Stimulated activated naive B cell treated with anti-CD40 and anti-IgM and Interleukin-4, amounts not matched to agents 10 μg/mL and 1 μg/mL and 100 μg/mL, for 72 hours (primary cell): ENCODE measurements at regions not wholly inside any gene's neighbourhood (a gene's known extent, or its start where the extent isn't known, plus 50 kb on each side); places are given as distances from the start of the nearest gene placed in this dataset.
"Not testable (repeated sequence)": the region's sequence is repeated elsewhere in the genome, so short reads cannot be mapped to it uniquely, and the experiment has no call there.

Experiments
- ATAC-seq, 2 donors: fragments of 150-1000 bp; cut with Tn5 transposase; replicated peaks; 2 replicates each; pipeline ENCODE4 v1.10.0; 2021; ENCODE audit warnings: moderate library complexity in 1 of 2
- DNase-seq: peaks from one replicate; pipeline ENCODE4 v3.0.0; 2021
- H3K27ac Mint-ChIP-seq: one replicate; pipeline ENCODE4 v1.8.0; 2022; ENCODE audit warnings: mild to moderate bottlenecking, mixed read lengths
- H3K27me3 Mint-ChIP-seq, 2 donors: one replicate each; pipeline ENCODE4 v1.8.0; 2022; ENCODE audit warnings: mixed read lengths in 2 of 2
- H3K36me3 Mint-ChIP-seq, 2 donors: one replicate each; pipeline ENCODE4 v1.8.0; 2022; ENCODE audit warnings: mixed read lengths in 2 of 2, mild to moderate bottlenecking in 1 of 2
- H3K4me1 Mint-ChIP-seq, 2 donors: one replicate each; pipeline ENCODE4 v1.8.0; 2022; ENCODE audit warnings: mixed read lengths in 2 of 2, mild to moderate bottlenecking in 1 of 2
- H3K4me3 Mint-ChIP-seq, 2 donors: one replicate each; pipeline ENCODE4 v1.8.0; 2022; ENCODE audit warnings: mild to moderate bottlenecking in 2 of 2, mixed read lengths in 2 of 2, moderate library complexity in 1 of 2
- H3K9me3 Mint-ChIP-seq, 2 donors: one replicate each; pipeline ENCODE4 v1.8.0; 2022; ENCODE audit warnings: mixed read lengths in 2 of 2, mild to moderate bottlenecking in 1 of 2

DNA sequence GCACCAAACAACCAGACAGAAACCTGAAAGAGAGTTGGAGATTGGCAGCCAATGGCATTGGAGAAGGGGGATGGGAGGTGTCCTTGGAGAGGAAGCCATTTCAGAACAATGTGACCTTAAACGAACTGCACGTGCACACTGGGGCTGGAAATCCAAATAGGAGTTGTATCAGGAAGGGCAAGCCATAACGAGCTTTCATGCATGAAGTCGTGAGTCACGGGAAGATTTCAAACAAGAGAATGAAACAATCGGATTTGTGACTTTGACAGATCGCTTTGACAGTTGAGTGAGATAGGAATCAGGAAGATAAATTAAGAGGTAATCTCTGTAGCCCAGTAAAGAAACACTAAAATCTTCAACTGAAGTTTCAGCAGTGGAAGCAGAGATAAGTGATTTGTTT lies 445.8 kb upstream of the ZP4 start:
- Mint-ChIP-seq H3K27ac (no peak overlapping the region), H3K27me3 (no peaks in the 10 kb centered on the region), H3K4me3 (no peak overlapping the region), H3K4me1 (no peaks in the 10 kb centered on the region), H3K36me3 (no peaks in the 10 kb centered on the region), H3K9me3 (peaks cover 0 to 6% of the 10 kb centered on the region in 2 donors)
- no peak for ATAC-seq
- no peak for DNase-seq

DNA sequence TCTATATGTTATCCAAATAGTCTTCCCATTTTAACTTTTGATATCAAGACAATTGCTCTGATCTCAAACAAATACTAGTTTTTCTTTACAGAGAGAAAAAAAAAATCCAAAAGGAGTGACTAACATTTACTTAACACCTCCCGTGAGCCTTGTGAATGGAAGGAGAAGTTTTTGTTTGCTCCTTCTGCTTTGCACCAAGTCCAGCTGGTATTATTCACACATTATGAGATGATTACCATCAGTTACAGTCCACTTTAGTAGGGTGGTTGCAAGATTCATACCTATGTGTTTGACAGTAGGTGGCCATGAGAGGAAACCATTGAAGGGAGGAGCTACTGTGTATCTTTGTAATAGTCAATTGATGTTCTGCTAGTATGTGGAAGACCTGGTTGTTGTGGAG lies 443.4 kb upstream of the ZP4 start:
- DNase-seq = no peak

DNA sequence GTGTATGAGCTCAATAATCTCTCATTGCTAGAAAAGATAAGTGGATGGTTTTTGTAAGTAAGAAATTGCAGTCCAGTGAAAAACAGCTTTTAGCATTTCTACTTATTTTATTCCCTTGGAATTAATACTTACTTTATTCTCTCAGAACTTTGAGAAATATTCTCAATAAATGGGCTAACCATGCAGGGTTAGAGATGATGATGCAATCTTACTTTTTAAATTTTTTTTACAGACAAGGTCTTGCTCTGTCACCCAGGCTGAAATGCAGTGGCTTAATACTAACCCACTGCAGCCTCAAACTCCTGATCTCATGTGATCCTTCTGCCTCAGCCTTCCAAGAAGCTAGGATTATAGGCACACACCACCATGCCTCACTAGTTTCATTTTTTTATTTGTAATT lies 440.8 kb upstream of the ZP4 start:
- no peaks in the 10 kb centered on the region for H3K4me1 Mint-ChIP-seq
- DNase-seq (no peak), ATAC-seq (no peak)
- no peaks in the 10 kb centered on the region for H3K27me3 Mint-ChIP-seq
- H3K27ac Mint-ChIP-seq = no peak overlapping the region
- peaks cover under 1 to 3% of the 10 kb centered on the region in 2 donors for H3K9me3 Mint-ChIP-seq
- no peaks in the 10 kb centered on the region for H3K36me3 Mint-ChIP-seq
- H3K4me3 Mint-ChIP-seq = no peak overlapping the region

More for the DNA sequence above, 443.4 kb upstream of the ZP4 start:
- Mint-ChIP-seq H3K9me3 (peaks cover 0 to 6% of the 10 kb centered on the region in 2 donors), H3K36me3 (no peaks in the 10 kb centered on the region), H3K4me3 (no peak overlapping the region), H3K27ac (no peak overlapping the region), H3K27me3 (no peaks in the 10 kb centered on the region), H3K4me1 (no peaks in the 10 kb centered on the region)
- ATAC-seq = no peak

DNA sequence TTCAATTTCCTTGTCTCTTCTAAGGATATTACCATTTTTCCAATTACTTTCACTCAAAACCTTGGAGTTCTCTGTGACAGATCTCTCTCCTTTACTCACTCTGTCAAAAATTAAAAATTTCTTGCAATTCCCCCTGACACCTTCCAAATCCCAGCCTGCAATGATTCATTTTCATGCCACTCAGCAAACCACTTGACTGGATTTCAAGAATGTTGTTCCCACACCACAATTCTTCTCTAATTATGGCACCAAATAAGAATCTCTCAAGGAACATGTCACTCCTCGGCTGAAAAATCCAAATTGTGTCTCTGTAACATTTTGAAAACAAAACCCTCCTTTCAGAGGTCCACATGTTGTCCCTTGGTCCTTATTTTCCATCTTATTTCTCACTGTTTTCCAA lies 438.9 kb upstream of the ZP4 start:
- no peak overlapping the region for H3K27ac Mint-ChIP-seq
- DNase-seq (no peak), ATAC-seq (no peak)
- H3K4me1 Mint-ChIP-seq = no peaks in the 10 kb centered on the region
- peaks cover 3 to 5% of the 10 kb centered on the region in 2 donors for H3K9me3 Mint-ChIP-seq
- no peak overlapping the region for H3K4me3 Mint-ChIP-seq
- no peaks in the 10 kb centered on the region for H3K36me3 Mint-ChIP-seq
- no peaks in the 10 kb centered on the region for H3K27me3 Mint-ChIP-seq

DNA sequence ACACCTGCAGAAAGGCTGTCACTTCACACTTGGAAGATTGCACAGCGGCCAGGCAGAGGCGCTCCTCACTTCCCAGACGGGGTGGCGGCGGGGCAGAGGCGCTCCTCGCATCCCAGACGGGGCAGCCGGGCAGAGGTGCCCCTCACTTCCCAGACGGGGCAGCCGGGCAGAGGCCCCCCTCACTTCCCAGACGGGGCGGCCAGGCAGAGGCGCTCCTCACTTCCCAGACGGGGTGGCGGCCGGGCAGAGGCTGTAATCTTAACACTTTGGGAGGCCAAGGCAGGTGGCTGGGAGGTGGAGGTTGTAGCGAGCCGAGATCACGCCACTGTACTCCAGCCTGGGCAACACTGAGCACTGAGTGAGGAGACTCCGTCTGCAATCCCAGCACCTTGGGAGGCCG lies 436.3 kb upstream of the ZP4 start:
- not testable (repeated sequence) for DNase-seq, ATAC-seq, H3K9me3 Mint-ChIP-seq, H3K27me3 Mint-ChIP-seq, H3K4me1 Mint-ChIP-seq, H3K27ac Mint-ChIP-seq, H3K36me3 Mint-ChIP-seq, H3K4me3 Mint-ChIP-seq

DNA sequence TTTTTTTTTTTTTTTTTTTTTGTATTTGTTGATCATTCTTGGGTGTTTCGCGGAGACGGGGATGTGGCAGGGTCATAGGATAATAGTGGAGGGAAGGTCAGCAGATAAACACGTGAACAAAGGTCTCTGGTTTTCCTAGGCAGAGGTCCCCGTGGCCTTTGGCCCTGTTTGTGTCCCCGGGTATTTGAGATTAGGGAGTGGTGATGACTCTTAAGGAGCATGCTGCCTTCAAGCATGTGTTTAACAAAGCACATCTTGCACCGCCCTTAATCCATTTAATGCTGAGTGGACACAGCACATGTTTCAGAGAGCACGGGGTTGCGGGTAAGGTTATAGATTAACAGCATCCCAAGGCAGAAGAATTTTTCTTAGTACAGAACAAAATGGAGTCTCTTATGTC lies 435.8 kb upstream of the ZP4 start:
- ATAC-seq, H3K36me3 Mint-ChIP-seq, H3K9me3 Mint-ChIP-seq, DNase-seq, H3K4me1 Mint-ChIP-seq, H3K27me3 Mint-ChIP-seq, H3K4me3 Mint-ChIP-seq, H3K27ac Mint-ChIP-seq: not testable (repeated sequence)

DNA sequence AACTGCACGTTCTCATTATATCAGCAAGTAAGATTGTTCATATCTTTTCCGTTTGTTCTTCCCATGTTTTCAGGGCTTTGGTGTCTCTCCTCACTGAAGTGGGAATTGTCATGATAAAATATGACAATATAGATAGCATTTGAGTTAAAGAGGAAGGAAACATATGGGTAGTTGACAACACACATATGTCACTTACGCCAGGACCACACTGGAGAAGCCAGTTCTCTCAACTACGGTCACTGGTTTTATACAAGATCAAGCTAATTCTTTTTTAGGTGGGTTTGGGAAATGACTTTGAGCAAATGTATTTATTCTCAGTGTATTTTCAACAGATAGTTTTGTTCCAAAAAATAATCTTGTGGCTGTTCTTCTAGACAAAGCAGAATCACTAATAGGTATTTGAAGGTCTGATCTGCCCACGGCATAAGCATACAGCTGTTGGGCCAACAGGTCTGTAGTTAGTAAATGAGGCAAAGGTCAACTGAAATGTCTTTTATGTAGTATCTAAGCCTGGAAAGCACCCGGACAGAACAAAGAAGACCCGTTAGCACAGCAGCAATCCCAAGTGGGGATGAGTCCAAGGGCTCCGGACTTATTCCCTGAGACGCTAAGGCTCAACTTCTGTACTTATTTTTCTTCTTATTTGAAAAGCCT lies 433.6 kb upstream of the ZP4 start:
- ATAC-seq (no peak), DNase-seq (no peak)
- Mint-ChIP-seq H3K27me3 (no peaks in the 10 kb centered on the region), H3K4me3 (no peak overlapping the region), H3K9me3 (peaks cover 3 to 5% of the 10 kb centered on the region in 2 donors), H3K36me3 (no peaks in the 10 kb centered on the region), H3K27ac (no peak overlapping the region), H3K4me1 (no peaks in the 10 kb centered on the region)

DNA sequence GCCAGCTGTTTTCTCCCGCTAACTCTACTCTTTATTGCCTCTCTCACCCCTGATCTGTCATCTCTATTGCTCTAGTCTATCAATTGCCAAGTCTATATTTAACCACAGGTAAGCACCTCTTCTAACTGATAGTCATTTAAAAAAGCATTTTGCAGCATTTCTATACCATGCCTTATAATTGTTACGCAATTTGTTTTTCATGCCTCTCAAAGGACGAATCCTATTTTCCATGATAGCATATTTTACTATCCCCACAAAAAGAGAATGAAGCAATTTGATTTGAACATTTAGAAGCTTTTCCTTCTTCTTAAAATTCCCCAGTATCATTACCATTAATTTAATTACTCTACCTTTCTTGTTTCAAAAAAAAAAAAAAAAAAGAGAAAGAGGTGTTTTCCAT lies 432.8 kb upstream of the ZP4 start:
- Mint-ChIP-seq H3K36me3 (no peaks in the 10 kb centered on the region), H3K4me3 (no peak overlapping the region), H3K27me3 (no peaks in the 10 kb centered on the region), H3K4me1 (no peaks in the 10 kb centered on the region), H3K9me3 (peaks cover 3 to 5% of the 10 kb centered on the region in 2 donors), H3K27ac (no peak overlapping the region)
- DNase-seq (no peak), ATAC-seq (no peak)

DNA sequence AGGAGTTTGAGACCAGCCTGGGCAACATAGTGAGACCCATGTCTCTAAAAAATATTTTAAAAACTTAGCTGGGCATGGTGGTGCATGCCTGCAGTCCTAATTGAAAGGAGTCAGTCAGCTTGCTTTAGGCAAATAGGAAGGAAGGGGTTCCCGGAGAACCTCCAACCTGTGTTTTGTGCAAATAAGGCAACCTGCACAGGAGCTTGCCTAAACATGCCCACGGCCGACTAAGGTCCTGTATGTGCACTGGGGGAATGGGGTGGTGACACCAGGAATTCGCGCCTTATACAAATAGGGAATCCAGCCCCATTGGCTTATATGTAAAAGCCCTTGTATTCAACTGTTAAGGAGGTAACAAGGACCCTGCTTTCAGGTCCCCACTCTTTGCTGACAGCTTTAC lies 429.2 kb upstream of the ZP4 start:
- Mint-ChIP-seq H3K9me3 (no peaks in the 10 kb centered on the region), H3K27ac (no peak overlapping the region), H3K36me3 (no peaks in the 10 kb centered on the region), H3K4me3 (no peak overlapping the region), H3K27me3 (no peaks in the 10 kb centered on the region), H3K4me1 (no peaks in the 10 kb centered on the region)
- DNase-seq = no peak
- no peak for ATAC-seq

DNA sequence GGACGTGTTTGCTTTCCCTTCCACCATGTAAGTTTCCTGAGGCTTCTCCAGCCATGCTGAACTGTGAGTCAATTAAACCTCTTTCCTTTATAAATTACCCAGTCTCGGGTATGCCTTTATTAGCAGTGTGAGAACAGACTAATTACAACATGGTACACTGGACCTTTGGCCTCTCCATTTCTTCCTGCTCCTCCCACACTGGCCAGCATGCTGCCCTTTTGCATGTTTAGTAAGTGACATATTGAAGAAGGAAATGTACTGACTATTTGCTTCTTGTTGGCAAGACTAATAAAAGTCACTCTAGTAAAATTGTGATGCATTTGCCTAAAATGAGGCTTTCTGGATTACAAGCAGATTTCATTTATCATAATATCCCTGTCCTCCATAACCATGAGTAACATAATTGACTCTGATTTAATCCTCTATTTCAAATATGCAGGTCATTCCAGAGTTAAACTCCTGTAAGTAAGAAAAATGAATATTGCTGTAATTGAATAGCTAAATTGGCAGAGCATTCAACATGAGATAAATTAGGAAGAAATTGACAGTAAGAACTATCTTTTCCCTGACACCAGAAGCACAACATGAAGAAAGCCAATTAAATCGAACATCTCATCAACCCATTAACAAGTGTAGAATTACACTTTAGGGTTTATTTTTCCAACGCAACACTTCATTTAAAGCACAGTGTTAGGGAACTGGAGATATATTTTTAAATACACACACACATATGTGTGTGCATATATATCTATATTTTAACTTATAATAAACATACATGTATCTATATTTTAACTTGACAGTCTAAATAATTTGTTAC lies 427.8 kb upstream of the ZP4 start:
- no peak for ATAC-seq
- no peak overlapping the region for H3K4me3 Mint-ChIP-seq
- H3K9me3 Mint-ChIP-seq = peaks cover 0 to 2% of the 10 kb centered on the region in 2 donors
- no peaks in the 10 kb centered on the region for H3K36me3 Mint-ChIP-seq
- DNase-seq = no peak
- no peaks in the 10 kb centered on the region for H3K27me3 Mint-ChIP-seq
- no peaks in the 10 kb centered on the region for H3K4me1 Mint-ChIP-seq
- H3K27ac Mint-ChIP-seq = no peak overlapping the region

DNA sequence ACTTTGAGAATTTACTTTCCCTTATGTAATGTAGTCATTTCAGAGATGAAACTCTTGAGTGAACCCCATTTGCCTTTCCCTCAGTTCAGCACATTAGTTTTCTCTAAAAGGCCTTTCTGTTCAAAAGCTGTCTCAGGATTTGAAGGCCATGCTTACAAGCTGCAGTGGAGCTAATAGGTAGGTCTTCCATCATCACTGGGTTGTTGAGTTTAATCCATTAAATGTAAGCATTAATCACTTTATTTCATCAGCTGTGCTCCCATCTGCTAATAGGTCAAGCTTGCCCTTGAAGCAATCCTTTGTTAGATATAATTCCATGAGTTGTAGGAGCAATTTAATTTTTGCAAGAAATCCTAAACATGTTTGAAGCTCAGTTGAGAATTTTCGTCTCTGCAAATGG lies 422.2 kb upstream of the ZP4 start:
- DNase-seq = no peak
- no peaks in the 10 kb centered on the region for H3K27me3 Mint-ChIP-seq
- no peak for ATAC-seq
- no peak overlapping the region for H3K4me3 Mint-ChIP-seq
- no peaks in the 10 kb centered on the region for H3K4me1 Mint-ChIP-seq
- H3K27ac Mint-ChIP-seq = no peak overlapping the region
- H3K9me3 Mint-ChIP-seq = peaks cover 0 to 8% of the 10 kb centered on the region in 2 donors
- H3K36me3 Mint-ChIP-seq = no peaks in the 10 kb centered on the region

DNA sequence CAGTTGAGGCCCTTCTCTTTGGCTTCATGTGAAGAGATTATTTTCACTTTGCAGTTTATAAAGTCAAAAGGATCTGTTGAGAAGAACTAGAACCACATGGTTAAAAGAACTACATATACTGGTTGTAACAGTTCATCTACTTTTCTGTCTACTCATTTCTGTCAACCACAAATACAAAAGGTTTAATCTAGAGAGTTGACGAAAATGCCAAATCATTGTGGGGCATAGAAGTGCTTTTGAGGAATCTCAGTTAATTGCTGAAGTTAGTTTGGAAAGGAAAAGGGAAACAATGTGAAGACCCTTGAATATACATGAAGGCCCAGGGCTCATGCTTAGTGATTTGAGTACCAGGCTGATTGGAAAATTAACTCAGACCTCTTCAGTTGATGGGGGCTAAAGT lies 415.7 kb upstream of the ZP4 start:
- ATAC-seq (no peak), DNase-seq (no peak)
- peaks cover 3 to 5% of the 10 kb centered on the region in 2 donors for H3K9me3 Mint-ChIP-seq
- H3K27me3 Mint-ChIP-seq = no peaks in the 10 kb centered on the region
- H3K4me1 Mint-ChIP-seq = no peaks in the 10 kb centered on the region
- H3K4me3 Mint-ChIP-seq = no peak overlapping the region
- no peak overlapping the region for H3K27ac Mint-ChIP-seq
- no peaks in the 10 kb centered on the region for H3K36me3 Mint-ChIP-seq

DNA sequence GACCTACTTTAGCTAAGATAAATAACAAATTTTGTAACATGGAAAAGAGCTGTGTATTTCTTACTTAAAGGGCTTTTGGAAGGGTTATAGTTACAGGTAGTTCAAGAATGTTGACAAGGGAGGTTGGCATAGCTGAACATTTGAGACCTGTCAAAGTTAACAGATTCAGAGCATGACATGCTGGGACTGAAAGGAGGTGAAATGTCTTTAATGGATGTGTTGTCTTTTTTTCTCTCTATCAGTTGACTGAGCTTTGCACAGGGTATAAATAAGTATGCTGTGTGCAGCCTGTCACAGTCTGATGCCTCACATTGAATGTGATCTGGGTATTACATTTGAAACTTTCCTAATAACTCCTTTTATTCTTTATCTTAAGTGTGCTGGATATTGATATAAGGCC lies 411.9 kb upstream of the ZP4 start:
- H3K27me3 Mint-ChIP-seq = no peaks in the 10 kb centered on the region
- ATAC-seq (no peak), DNase-seq (no peak)
- H3K9me3 Mint-ChIP-seq = peaks cover 0 to 3% of the 10 kb centered on the region in 2 donors
- H3K27ac Mint-ChIP-seq = no peak overlapping the region
- no peaks in the 10 kb centered on the region for H3K4me1 Mint-ChIP-seq
- H3K4me3 Mint-ChIP-seq = no peak overlapping the region
- no peaks in the 10 kb centered on the region for H3K36me3 Mint-ChIP-seq

DNA sequence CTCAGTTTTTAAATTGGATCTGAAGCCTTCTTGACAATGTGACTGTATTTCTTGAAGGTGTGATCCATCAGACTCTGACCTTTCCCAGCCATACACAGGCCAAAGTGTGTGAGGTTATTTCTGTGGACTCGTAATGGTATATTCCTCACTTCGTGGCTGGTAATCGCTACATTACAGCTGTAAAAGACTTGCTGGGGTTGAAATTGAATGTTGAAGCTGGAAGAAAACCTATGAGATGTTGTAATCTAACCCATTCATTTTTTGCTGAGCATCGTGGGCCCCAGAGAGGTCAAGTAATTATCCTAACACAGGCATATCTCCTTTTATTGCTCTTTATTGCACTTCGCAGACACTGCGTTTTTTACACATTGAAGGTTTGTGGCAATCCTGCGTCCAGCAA lies 405.6 kb upstream of the ZP4 start:
- Mint-ChIP-seq H3K4me3 (no peak overlapping the region), H3K9me3 (peaks cover 0 to 3% of the 10 kb centered on the region in 2 donors)
- no peak for ATAC-seq

DNA sequence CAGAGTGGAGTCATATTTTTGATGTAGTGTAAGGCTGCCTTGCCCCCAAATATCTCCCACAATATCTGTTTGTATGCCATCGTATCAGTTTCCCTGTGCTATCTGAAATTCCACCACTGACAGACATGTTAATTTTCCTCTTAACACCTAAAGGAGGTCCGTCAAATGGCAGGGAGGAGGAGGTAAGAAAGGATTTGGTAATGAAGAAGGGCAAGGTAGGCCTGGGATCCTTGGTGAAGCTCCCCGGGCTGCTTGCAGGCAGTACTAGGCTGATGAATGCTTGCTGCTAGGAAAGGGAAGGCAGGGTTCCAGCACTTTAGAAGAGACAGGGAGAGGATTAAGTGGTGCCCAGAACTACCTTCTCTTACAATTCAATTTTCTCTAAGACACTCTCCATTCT lies 402.4 kb upstream of the ZP4 start:
- H3K4me1 Mint-ChIP-seq = no peaks in the 10 kb centered on the region
- H3K36me3 Mint-ChIP-seq = no peaks in the 10 kb centered on the region
- no peak overlapping the region for H3K4me3 Mint-ChIP-seq
- DNase-seq = no peak
- no peak overlapping the region for H3K27ac Mint-ChIP-seq
- peaks cover 0 to 3% of the 10 kb centered on the region in 2 donors for H3K9me3 Mint-ChIP-seq
- H3K27me3 Mint-ChIP-seq = no peaks in the 10 kb centered on the region
- ATAC-seq = no peak

More for the DNA sequence above, 405.6 kb upstream of the ZP4 start:
- H3K27ac Mint-ChIP-seq = no peak overlapping the region
- no peaks in the 10 kb centered on the region for H3K4me1 Mint-ChIP-seq
- H3K36me3 Mint-ChIP-seq = no peaks in the 10 kb centered on the region
- no peak for DNase-seq
- no peaks in the 10 kb centered on the region for H3K27me3 Mint-ChIP-seq
